Retinal pigment epithelial cell (primary cell): ENCODE measurements at regions not wholly inside any gene's neighbourhood (a gene's known extent, or its start where the extent isn't known, plus 50 kb on each side); places are given as distances from the start of the nearest gene placed in this dataset.

Experiments used
- DNase-seq: peaks from one replicate; pipeline ENCODE4 v3.0.0-alpha.2; 2010; ENCODE audit warnings: low read depth
- H3K4me3 ChIP-seq: 2 replicates; pipeline ENCODE4 v1.5.1; 2011; ENCODE audit warnings: mild to moderate bottlenecking, low read length, control low read depth, moderate library complexity
- CTCF ChIP-seq: conservative IDR thresholded peaks from 2 replicates; pipeline ENCODE4 v1.5.1; 2011; ENCODE audit warnings: low read depth, low read length, control low read depth, inconsistent platforms

GRCh38 chr7:22027475-22027874 lies 81.8 kb upstream of the CDCA7L start:
- H3K4me3 ChIP-seq: no peak overlapping the region
- no peak for DNase-seq
- TF ChIP-seq CTCF: no peak

- no peak for TF ChIP-seq CTCF
- H3K4me3 ChIP-seq: no peak overlapping the region
- DNase-seq: no peak
Observed at GRCh38 chr7:22025983-22026382, 80.3 kb upstream of the CDCA7L start.

- DNase-seq: no peak
- no peak for TF ChIP-seq CTCF
- H3K4me3 ChIP-seq: no peak overlapping the region
Observed at GRCh38 chr7:22025075-22025474, 79.4 kb upstream of the CDCA7L start.

GRCh38 chr7:22019931-22020330 lies 74.2 kb upstream of the CDCA7L start:
- no peak for TF ChIP-seq CTCF

GRCh38 chr7:22016507-22016906 lies 70.8 kb upstream of the CDCA7L start:
- DNase-seq: no peak
- no peak for TF ChIP-seq CTCF

More at GRCh38 chr7:22019931-22020330, 74.2 kb upstream of the CDCA7L start:
- no peak for DNase-seq
- H3K4me3 ChIP-seq: no peak overlapping the region

GRCh38 chr7:22013711-22014110 lies 68.0 kb upstream of the CDCA7L start:
- no peak overlapping the region for H3K4me3 ChIP-seq
- no peak for DNase-seq
- TF ChIP-seq CTCF: no peak

More at GRCh38 chr7:22016507-22016906, 70.8 kb upstream of the CDCA7L start:
- no peak overlapping the region for H3K4me3 ChIP-seq

GRCh38 chr7:22008683-22009082 lies 63.0 kb upstream of the CDCA7L start:
- H3K4me3 ChIP-seq: no peak overlapping the region
- DNase-seq: no peak
- no peak for TF ChIP-seq CTCF
